Endodermal cell (in vitro differentiated cells): ENCODE measurements at regions not wholly inside any gene's neighbourhood (a gene's known extent, or its start where the extent isn't known, plus 50 kb on each side); places are given as distances from the start of the nearest gene placed in this dataset.

Source experiments
- DNase-seq: peaks from one replicate; pipeline ENCODE4 v3.0.0-alpha.2; 2017
- H3K27ac ChIP-seq: 2 replicates; pipeline ENCODE4 v1.5.1; 2013; ENCODE audit warnings: mild to moderate bottlenecking, low read depth, low read length, moderate library complexity
- H3K27me3 ChIP-seq: 2 replicates; pipeline ENCODE4 v1.6.1; 2013; ENCODE audit warnings: mild to moderate bottlenecking, low read length, moderate library complexity; ENCODE audit not compliant: insufficient read depth, control insufficient read depth, poor library complexity, severe bottlenecking
- H3K36me3 ChIP-seq: 2 replicates; pipeline ENCODE4 v1.7.0; 2013; ENCODE audit warnings: mild to moderate bottlenecking, low read length, moderate library complexity; ENCODE audit not compliant: control insufficient read depth, insufficient read depth
- H3K4me1 ChIP-seq: one replicate; pipeline ENCODE4 v1.7.0; 2013; ENCODE audit warnings: low read length; ENCODE audit not compliant: control insufficient read depth, insufficient read depth
- H3K4me3 ChIP-seq: 2 replicates; pipeline ENCODE4 v1.5.1; 2013; ENCODE audit warnings: mild to moderate bottlenecking, low read length, moderate library complexity
- H3K9ac ChIP-seq: 2 replicates; pipeline ENCODE4 v1.6.1; 2013; ENCODE audit warnings: mild to moderate bottlenecking, low read length, moderate library complexity; ENCODE audit not compliant: poor library complexity, severe bottlenecking; ENCODE audit errors: extremely low read depth
- H3K9me3 ChIP-seq: 2 replicates; pipeline ENCODE4 v1.6.1; 2013; ENCODE audit warnings: mild to moderate bottlenecking, low read length, moderate library complexity; ENCODE audit not compliant: control insufficient read depth
- H3K27ac Mint-ChIP-seq: 2 replicates; pipeline ENCODE4 v1.8.0; 2020; ENCODE audit warnings: mixed read lengths
- H3K27me3 Mint-ChIP-seq: 2 replicates; pipeline ENCODE4 v1.8.0; 2021; ENCODE audit warnings: mild to moderate bottlenecking, mixed read lengths; ENCODE audit not compliant: insufficient read depth
- H3K36me3 Mint-ChIP-seq: 2 replicates; pipeline ENCODE4 v1.8.0; 2020; ENCODE audit warnings: low read depth, mixed read lengths
- H3K4me1 Mint-ChIP-seq: 2 replicates; pipeline ENCODE4 v1.8.0; 2020; ENCODE audit warnings: mixed read lengths
- H3K4me3 Mint-ChIP-seq: 2 replicates; pipeline ENCODE4 v1.8.0; 2020; ENCODE audit warnings: mild to moderate bottlenecking, moderate library complexity, mixed read lengths
- H3K9me3 Mint-ChIP-seq: 2 replicates; pipeline ENCODE4 v1.8.0; 2020; ENCODE audit warnings: mild to moderate bottlenecking, mixed read lengths
- CTCF ChIP-seq: fragments of 200-600 bp; sonication (generic); conservative IDR thresholded peaks from 2 replicates; pipeline ENCODE4 v1.5.0; 2021; ENCODE audit warnings: antibody characterized with exemption, mild to moderate bottlenecking
- WGBS, 2 experiments: methylation state at CpG; one replicate each; pipeline versions ENCODE4 v1.1.5 to v1.1.7; 2013; ENCODE audit warnings: missing lambda C conversion rate in 2 of 2, mixed read lengths in 1 of 2; ENCODE audit not compliant: insufficient coverage in 1 of 2, insufficient read length in 1 of 2; 5-methylcytosine and 5-hydroxymethylcytosine counted together

DNA sequence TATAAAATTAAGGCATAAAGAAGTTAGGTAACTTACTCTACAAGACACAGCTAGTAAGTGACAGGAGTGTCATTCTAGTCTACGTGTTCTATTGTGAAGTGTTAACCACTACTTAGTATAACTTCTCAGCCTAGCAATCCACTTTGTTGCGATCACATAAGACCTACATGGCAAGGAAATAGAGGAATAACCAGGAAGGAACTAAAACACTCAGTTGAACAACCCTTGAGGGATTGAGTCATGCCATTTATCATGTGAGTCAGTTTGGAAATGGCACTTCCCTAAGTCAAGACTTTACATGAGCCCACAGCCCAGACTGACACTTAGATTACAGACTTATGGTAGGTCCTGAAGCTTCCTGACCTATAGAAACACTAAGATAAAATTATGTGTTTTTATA lies 279.5 kb upstream of the PCDH20 start:
- no peak overlapping the region for H3K27ac Mint-ChIP-seq
- H3K27me3 ChIP-seq, result no peaks in the 10 kb centered on the region
- H3K36me3 Mint-ChIP-seq, result no peaks in the 10 kb centered on the region
- H3K9me3 Mint-ChIP-seq, result no peaks in the 10 kb centered on the region
- no peaks in the 10 kb centered on the region for H3K4me1 Mint-ChIP-seq
- 95% methylated on average over 2 of the region's 2 CpGs; no CpG with 5 or more reads in 1 of the 2 experiments for WGBS, 2 experiments
- H3K4me3 Mint-ChIP-seq, result no peak overlapping the region
- no peaks in the 10 kb centered on the region for H3K36me3 ChIP-seq
- H3K4me3 ChIP-seq, result no peak overlapping the region
- no peaks in the 10 kb centered on the region for H3K4me1 ChIP-seq
- TF ChIP-seq CTCF, result no peak
- H3K27ac ChIP-seq, result no peak overlapping the region
- no peaks in the 10 kb centered on the region for H3K9me3 ChIP-seq
- DNase-seq, result no peak
- no peak overlapping the region for H3K9ac ChIP-seq
- H3K27me3 Mint-ChIP-seq, result no peaks in the 10 kb centered on the region

- Histone ChIP-seq H3K36me3 (no peaks in the 10 kb centered on the region), H3K9me3 (no peaks in the 10 kb centered on the region), H3K27me3 (no peaks in the 10 kb centered on the region), H3K9ac (no peak overlapping the region), H3K4me3 (no peak overlapping the region), H3K4me1 (no peaks in the 10 kb centered on the region), H3K27ac (no peak overlapping the region)
- H3K36me3 Mint-ChIP-seq, result no peaks in the 10 kb centered on the region
- H3K27ac Mint-ChIP-seq, result no peak overlapping the region
- H3K27me3 Mint-ChIP-seq, result no peaks in the 10 kb centered on the region
- H3K4me1 Mint-ChIP-seq, result no peaks in the 10 kb centered on the region
- no peak for TF ChIP-seq CTCF
- H3K4me3 Mint-ChIP-seq, result no peak overlapping the region
- DNase-seq, result no peak
- no peaks in the 10 kb centered on the region for H3K9me3 Mint-ChIP-seq
Measured at GRCh38 chr13:61692691-61693090, 277.0 kb upstream of the PCDH20 start.

- peaks cover 9% of the 10 kb centered on the region for H3K36me3 Mint-ChIP-seq
- Histone ChIP-seq H3K4me3 (no peak overlapping the region), H3K4me1 (no peaks in the 10 kb centered on the region), H3K9me3 (peaks cover 20% of the 10 kb centered on the region), H3K36me3 (no peaks in the 10 kb centered on the region), H3K27ac (no peak overlapping the region), H3K27me3 (no peaks in the 10 kb centered on the region), H3K9ac (no peak overlapping the region)
- H3K27ac Mint-ChIP-seq, result no peak overlapping the region
- DNase-seq, result peak; percentile 81
- H3K9me3 Mint-ChIP-seq, result peaks cover 24% of the 10 kb centered on the region
- WGBS, 2 experiments, result 29 to 70% methylated on average over 1 to 2 of the region's 2 CpGs
- no peaks in the 10 kb centered on the region for H3K27me3 Mint-ChIP-seq
- TF ChIP-seq CTCF, result peak; percentile 86
- no peaks in the 10 kb centered on the region for H3K4me1 Mint-ChIP-seq
- no peak overlapping the region for H3K4me3 Mint-ChIP-seq
Measured at GRCh38 chr13:61685682-61686012, 270.0 kb upstream of the PCDH20 start.
